ENCODE measurements at regions not wholly inside any gene's neighbourhood (a gene's known extent, or its start where the extent isn't known, plus 50 kb on each side); places are given as distances from the start of the nearest gene placed in this dataset.

DNA sequence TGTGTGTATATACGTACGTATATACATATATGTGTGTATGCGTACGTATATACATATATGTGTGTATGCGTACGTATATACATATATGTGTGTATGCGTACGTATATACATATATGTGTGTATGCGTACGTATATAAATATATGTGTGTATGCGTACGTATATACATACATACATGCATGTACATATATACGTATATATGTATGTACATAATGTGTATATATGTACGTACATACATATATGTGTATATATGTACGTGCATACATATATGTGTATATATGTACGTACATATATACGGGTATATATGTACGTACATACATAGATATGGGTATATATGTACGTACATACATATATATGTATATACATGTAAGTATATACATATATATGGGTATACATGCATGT is 332.1 kb downstream of the CRPPA start:
- no peak for TF ChIP-seq POLR2AphosphoS5 (IDR thresholded peaks at IDR 0.05; ENCODE audit: low read depth)
- TF ChIP-seq, protein P1, sequence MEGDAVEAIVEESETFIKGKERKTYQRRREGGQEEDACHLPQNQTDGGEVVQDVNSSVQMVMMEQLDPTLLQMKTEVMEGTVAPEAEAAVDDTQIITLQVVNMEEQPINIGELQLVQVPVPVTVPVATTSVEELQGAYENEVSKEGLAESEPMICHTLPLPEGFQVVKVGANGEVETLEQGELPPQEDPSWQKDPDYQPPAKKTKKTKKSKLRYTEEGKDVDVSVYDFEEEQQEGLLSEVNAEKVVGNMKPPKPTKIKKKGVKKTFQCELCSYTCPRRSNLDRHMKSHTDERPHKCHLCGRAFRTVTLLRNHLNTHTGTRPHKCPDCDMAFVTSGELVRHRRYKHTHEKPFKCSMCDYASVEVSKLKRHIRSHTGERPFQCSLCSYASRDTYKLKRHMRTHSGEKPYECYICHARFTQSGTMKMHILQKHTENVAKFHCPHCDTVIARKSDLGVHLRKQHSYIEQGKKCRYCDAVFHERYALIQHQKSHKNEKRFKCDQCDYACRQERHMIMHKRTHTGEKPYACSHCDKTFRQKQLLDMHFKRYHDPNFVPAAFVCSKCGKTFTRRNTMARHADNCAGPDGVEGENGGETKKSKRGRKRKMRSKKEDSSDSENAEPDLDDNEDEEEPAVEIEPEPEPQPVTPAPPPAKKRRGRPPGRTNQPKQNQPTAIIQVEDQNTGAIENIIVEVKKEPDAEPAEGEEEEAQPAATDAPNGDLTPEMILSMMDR (conservative IDR thresholded peaks at IDR 0.05; ENCODE audit: low read depth in 2 of 2): no peak
- no peak for TF ChIP-seq JUNB (IDR thresholded peaks at IDR 0.05; ENCODE audit: unreplicated experiment)
- TF ChIP-seq STAT1 (IDR thresholded peaks at IDR 0.05; ENCODE audit: unreplicated experiment): no peak
- TF ChIP-seq, protein P2, sequence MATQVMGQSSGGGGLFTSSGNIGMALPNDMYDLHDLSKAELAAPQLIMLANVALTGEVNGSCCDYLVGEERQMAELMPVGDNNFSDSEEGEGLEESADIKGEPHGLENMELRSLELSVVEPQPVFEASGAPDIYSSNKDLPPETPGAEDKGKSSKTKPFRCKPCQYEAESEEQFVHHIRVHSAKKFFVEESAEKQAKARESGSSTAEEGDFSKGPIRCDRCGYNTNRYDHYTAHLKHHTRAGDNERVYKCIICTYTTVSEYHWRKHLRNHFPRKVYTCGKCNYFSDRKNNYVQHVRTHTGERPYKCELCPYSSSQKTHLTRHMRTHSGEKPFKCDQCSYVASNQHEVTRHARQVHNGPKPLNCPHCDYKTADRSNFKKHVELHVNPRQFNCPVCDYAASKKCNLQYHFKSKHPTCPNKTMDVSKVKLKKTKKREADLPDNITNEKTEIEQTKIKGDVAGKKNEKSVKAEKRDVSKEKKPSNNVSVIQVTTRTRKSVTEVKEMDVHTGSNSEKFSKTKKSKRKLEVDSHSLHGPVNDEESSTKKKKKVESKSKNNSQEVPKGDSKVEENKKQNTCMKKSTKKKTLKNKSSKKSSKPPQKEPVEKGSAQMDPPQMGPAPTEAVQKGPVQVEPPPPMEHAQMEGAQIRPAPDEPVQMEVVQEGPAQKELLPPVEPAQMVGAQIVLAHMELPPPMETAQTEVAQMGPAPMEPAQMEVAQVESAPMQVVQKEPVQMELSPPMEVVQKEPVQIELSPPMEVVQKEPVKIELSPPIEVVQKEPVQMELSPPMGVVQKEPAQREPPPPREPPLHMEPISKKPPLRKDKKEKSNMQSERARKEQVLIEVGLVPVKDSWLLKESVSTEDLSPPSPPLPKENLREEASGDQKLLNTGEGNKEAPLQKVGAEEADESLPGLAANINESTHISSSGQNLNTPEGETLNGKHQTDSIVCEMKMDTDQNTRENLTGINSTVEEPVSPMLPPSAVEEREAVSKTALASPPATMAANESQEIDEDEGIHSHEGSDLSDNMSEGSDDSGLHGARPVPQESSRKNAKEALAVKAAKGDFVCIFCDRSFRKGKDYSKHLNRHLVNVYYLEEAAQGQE (IDR thresholded peaks at IDR 0.05; ENCODE audit: unreplicated experiment): no peak
- TF ChIP-seq EZH2 (IDR thresholded peaks at IDR 0.05; ENCODE audit: low read depth, unreplicated experiment): no peak
- TF ChIP-seq EZH2phosphoT487 (IDR thresholded peaks at IDR 0.05; ENCODE audit: unreplicated experiment): no peak
- TF ChIP-seq CREB1 (CRISPR knock-in tag; IDR thresholded peaks at IDR 0.05; ENCODE audit: low read depth): no peak
- TF ChIP-seq ZNF114 (CRISPR knock-in tag; IDR thresholded peaks at IDR 0.05): no peak
- no peak for TF ChIP-seq NANOG (IDR thresholded peaks at IDR 0.05; ENCODE audit: borderline replicate concordance)
- TF ChIP-seq, protein P3, sequence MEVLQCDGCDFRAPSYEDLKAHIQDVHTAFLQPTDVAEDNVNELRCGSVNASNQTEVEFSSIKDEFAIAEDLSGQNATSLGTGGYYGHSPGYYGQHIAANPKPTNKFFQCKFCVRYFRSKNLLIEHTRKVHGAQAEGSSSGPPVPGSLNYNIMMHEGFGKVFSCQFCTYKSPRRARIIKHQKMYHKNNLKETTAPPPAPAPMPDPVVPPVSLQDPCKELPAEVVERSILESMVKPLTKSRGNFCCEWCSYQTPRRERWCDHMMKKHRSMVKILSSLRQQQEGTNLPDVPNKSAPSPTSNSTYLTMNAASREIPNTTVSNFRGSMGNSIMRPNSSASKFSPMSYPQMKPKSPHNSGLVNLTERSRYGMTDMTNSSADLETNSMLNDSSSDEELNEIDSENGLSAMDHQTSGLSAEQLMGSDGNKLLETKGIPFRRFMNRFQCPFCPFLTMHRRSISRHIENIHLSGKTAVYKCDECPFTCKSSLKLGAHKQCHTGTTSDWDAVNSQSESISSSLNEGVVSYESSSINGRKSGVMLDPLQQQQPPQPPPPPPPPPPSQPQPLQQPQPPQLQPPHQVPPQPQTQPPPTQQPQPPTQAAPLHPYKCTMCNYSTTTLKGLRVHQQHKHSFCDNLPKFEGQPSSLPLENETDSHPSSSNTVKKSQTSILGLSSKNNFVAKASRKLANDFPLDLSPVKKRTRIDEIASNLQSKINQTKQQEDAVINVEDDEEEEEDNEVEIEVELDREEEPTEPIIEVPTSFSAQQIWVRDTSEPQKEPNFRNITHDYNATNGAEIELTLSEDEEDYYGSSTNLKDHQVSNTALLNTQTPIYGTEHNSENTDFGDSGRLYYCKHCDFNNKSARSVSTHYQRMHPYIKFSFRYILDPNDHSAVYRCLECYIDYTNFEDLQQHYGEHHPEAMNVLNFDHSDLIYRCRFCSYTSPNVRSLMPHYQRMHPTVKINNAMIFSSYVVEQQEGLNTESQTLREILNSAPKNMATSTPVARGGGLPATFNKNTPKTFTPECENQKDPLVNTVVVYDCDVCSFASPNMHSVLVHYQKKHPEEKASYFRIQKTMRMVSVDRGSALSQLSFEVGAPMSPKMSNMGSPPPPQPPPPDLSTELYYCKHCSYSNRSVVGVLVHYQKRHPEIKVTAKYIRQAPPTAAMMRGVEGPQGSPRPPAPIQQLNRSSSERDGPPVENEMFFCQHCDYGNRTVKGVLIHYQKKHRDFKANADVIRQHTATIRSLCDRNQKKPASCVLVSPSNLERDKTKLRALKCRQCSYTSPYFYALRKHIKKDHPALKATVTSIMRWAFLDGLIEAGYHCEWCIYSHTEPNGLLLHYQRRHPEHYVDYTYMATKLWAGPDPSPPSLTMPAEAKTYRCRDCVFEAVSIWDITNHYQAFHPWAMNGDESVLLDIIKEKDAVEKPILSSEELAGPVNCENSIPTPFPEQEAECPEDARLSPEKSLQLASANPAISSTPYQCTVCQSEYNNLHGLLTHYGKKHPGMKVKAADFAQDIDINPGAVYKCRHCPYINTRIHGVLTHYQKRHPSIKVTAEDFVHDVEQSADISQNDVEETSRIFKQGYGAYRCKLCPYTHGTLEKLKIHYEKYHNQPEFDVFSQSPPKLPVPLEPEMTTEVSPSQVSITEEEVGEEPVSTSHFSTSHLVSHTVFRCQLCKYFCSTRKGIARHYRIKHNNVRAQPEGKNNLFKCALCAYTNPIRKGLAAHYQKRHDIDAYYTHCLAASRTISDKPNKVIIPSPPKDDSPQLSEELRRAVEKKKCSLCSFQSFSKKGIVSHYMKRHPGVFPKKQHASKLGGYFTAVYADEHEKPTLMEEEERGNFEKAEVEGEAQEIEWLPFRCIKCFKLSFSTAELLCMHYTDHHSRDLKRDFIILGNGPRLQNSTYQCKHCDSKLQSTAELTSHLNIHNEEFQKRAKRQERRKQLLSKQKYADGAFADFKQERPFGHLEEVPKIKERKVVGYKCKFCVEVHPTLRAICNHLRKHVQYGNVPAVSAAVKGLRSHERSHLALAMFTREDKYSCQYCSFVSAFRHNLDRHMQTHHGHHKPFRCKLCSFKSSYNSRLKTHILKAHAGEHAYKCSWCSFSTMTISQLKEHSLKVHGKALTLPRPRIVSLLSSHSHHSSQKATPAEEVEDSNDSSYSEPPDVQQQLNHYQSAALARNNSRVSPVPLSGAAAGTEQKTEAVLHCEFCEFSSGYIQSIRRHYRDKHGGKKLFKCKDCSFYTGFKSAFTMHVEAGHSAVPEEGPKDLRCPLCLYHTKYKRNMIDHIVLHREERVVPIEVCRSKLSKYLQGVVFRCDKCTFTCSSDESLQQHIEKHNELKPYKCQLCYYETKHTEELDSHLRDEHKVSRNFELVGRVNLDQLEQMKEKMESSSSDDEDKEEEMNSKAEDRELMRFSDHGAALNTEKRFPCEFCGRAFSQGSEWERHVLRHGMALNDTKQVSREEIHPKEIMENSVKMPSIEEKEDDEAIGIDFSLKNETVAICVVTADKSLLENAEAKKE (CRISPR knock-in tag; IDR thresholded peaks at IDR 0.05): no peak
- no peak for TF ChIP-seq ZNF331 (CRISPR knock-in tag; IDR thresholded peaks at IDR 0.05; ENCODE audit: low read depth)
- TF ChIP-seq, protein P4, sequence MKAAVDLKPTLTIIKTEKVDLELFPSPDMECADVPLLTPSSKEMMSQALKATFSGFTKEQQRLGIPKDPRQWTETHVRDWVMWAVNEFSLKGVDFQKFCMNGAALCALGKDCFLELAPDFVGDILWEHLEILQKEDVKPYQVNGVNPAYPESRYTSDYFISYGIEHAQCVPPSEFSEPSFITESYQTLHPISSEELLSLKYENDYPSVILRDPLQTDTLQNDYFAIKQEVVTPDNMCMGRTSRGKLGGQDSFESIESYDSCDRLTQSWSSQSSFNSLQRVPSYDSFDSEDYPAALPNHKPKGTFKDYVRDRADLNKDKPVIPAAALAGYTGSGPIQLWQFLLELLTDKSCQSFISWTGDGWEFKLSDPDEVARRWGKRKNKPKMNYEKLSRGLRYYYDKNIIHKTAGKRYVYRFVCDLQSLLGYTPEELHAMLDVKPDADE (IDR thresholded peaks at IDR 0.05): no peak

All from GM23338 (cell line).